HG02943 (cell line): ENCODE measurements at regions not wholly inside any gene's neighbourhood (a gene's known extent, or its start where the extent isn't known, plus 50 kb on each side); places are given as distances from the start of the nearest gene placed in this dataset.
"Not testable (repeated sequence)": the region's sequence is repeated elsewhere in the genome, so short reads cannot be mapped to it uniquely, and the experiment has no call there.

ENCODE experiments used
- ATAC-seq: cut with Tn5 transposase; IDR thresholded peaks from one replicate; pipeline ENCODE4 v1.9.1; 2021; ENCODE audit warnings: mild to moderate bottlenecking, low read depth, moderate library complexity; ENCODE audit not compliant: unreplicated experiment

GRCh38 chr5:128778474-128778873 lies 186.8 kb upstream of the SLC27A6 start:
- ATAC-seq, result no peak

GRCh38 chr5:128782446-128782845 lies 182.8 kb upstream of the SLC27A6 start:
- ATAC-seq, result no peak

GRCh38 chr5:128784726-128785125 lies 180.6 kb upstream of the SLC27A6 start:
- ATAC-seq, result no peak

GRCh38 chr5:128791312-128791711 lies 174.0 kb upstream of the SLC27A6 start:
- ATAC-seq, result no peak

DNA sequence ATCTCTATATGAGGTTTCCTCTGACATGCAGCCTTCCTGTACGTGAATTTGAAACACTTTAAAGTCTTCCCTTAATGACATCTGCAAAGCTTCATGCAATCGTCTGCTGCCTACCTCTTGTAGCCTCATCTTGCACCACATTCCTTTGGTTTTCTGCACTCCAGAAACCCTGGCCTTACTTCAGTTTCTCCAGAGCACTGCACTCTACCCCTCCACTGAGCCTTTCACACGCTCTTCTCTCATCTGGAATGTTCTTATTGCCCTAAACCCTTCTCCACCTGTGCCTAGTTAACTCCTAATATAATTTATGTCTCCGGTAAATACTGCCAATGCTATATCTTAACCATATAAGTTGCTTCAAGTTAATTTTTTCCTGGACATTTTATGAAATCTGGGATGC lies 168.8 kb upstream of the SLC27A6 start:
- ATAC-seq, result no peak

GRCh38 chr5:128798871-128799270 lies 166.4 kb upstream of the SLC27A6 start:
- no peak for ATAC-seq

- no peak for ATAC-seq
Observed at GRCh38 chr5:128799945-128800344, 165.3 kb upstream of the SLC27A6 start.

DNA sequence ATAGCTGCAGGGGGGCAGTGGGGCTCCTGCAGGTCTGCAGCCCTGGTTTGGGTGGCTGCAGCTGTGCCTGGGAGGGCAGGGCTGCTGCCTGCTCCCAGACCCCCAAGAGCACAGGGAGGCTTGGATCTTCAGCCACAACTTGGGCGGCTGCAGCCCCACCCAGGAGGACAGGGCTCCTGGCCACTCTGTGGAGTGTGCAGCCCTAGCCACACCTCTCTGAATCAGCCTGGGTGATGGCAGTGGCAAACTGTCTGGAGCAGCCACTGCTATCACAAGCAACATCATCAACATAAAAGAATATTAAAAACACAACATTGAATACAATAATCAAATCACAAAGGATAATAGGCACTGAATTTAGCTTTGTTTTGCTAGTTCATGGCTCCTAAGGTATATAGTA lies 164.9 kb upstream of the SLC27A6 start:
- no peak for ATAC-seq

- ATAC-seq, result no peak
Observed at GRCh38 chr5:128813317-128814070, 151.8 kb upstream of the SLC27A6 start.

DNA sequence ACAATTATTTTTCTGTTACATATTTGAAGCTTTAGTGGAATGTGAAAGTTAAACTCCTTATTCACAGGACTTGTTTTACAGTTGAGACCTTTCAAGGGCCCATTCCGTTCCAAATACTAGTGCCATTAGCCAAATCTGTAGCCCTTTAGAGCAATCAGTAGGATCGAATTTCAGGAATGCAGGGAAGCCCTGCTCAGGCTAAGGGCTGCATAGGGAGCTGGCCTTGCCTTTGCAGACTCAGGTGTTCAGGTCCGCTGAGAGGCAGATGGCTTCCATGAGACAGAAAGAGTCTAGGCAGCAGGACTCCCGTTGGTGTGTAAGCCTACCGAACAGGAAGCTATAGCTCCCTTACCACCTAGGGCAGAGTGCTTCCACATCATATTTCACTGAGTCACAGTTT lies 150.1 kb upstream of the SLC27A6 start:
- ATAC-seq, result no peak

GRCh38 chr5:128825826-128826225 lies 139.5 kb upstream of the SLC27A6 start:
- ATAC-seq, result no peak

GRCh38 chr5:128826275-128826674 lies 139.0 kb upstream of the SLC27A6 start:
- no peak for ATAC-seq

DNA sequence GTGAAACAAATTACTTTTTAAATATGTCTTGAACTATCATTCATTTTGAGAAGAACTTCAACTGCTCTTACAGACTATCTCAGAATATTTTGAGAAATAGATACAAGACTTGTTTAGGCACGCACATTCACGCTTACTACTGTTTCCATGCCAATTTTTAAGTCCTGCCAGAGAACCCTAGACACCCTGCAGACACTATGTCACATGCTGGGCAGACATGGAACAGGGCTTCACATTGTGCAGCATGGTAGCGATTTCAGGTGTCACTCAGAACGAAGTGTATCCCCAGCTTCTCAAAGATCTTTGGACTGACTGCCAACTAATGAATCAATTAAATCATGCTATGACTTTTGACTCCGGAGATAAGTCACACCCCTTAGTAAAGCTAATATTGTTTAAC lies 128.7 kb upstream of the SLC27A6 start:
- no peak for ATAC-seq

GRCh38 chr5:128838623-128839022 lies 126.7 kb upstream of the SLC27A6 start:
- ATAC-seq, result no peak

DNA sequence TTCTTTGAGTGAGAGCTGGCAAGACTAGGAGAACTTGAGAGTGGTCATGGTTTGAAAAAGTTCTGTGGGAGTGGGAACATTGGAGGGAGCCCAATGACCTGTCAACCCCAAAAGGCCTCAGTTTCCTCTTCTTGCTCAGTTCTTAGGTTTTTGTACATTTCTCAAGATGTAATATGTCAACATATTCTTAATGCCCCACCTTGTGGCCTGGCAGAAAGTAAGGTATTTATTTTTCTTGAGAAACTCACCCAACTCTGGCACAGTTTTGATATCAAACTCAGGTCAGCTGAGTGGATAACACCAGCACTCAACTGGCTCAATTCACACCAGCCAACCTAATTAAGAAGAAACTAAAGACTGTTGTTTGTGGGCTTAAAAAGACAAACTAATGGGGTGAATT lies 123.0 kb upstream of the SLC27A6 start:
- ATAC-seq, result no peak

DNA sequence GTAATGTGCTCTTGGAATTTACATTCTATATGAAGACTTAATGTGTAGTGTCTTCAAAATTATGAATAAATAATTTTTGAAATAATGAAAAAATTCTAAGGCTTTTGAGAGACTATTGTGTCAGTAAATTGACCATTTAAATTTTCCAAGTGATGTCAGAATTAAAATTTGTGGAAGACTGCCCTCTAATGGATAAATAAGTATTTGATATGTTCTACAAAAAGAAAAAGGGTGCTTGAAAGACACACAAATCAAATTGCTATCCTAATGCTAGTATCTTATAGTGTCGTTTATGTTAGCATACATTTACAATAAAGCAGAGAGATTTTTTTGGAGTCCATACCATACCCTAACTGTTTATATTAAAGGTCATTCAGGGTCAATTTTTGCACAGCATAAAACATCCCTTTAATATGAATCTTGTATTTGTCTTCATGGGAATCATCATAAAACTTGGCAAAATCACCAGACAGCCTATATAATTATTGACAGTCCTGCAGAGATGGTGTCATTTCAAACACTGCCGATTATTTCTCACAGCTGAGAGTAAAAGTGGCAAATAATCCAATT lies 120.8 kb upstream of the SLC27A6 start:
- ATAC-seq, result no peak

DNA sequence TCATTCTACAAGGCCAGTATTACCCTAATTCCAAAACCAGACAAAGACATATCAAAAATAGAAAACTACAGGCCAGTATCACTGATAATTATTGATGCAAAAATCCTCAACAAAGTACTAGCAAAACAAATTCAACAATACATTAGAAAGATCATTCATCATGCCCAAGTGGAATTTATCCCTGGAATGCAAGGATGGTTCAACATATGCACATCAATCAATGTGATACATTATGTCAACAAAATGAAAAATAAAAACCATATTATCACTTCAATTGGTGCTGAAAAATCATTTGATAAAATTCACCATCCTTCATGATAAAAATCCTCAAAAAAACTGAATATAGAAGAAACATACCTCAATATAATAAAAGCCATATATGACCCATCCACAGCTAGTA lies 115.2 kb upstream of the SLC27A6 start:
- no peak for ATAC-seq

DNA sequence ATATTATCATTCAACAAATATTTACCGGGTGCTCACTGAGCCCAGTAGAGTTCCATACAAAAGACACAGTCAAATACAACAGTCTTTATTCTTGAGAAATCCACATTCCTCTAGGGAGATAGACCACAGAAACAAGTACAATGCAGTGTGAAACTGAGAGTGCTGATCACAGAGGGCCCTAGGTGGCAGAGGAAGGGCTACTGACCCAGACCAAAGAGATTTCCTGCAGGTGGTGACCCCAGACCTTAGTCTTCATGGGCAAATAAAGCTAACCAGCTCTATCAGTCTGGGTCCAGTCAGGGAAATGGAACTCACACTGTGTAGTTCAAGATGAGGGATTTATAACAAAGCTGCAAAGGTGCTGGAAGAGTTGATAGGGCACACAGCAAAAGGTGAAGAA lies 110.4 kb upstream of the SLC27A6 start:
- no peak for ATAC-seq

DNA sequence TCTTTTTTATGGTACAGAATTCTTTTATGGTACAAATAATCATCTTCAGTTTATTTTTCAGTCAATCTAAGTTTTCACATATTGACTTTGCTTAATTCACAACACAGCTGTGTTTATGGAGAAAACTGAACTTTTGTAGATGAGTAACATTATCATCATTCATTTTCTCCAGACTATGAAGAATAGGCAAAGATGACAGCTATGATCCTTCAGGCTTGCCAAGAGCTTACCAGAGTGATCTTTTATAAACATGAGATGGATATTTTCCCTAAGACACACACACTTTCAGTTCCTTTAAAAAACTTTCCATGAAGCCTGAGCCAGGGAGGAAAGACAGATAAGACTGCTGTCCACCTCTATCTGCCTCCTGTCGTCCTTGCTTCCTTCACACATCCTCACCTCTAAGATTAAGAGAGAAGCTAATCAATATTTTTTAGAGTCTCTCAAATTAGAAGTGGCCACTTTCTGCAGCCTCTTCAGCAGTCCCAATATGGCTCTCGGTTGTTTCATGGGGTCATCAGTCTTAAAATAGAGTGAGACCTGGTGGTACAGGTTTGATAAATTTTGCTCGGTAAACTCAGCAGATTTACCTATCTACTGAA lies 108.1 kb upstream of the SLC27A6 start:
- no peak for ATAC-seq

DNA sequence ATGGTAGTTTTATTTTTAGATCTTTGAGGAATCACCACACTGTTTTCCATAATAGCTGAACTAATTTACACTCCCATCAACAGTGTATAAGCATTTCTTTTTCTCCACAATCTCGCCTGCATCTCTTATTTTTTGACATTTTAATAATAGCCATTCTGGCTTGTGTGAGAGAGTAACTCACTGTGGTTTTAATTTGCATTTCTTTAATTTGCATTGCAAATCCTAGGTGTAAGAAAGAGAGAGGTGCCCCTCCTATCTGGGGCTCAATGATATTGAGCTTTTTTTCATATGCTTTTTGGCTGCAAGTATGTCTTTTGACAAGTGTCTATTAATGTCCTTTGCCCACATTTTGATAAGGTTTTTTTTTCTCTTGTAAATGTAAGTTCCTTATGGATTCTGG lies 106.3 kb upstream of the SLC27A6 start:
- no peak for ATAC-seq

DNA sequence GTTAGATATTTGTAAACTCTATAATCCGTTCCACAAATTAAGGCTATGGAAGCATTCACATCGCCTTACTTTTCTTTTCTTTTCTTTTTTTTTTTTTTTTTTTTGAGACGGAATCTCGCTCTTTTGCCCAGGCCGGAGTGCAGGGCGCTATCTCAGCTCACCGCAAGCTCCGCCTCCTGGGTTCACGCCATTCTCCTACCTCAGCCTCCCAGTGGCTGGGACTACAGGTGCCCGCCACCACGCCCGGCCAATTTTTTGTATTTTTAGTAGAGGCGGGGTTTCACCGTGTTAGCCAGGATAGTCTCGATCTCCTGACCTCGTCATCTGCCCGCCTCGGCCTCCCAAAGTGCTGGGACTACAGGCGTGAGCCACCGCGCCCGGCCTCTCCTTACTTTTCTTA lies 104.1 kb upstream of the SLC27A6 start:
- ATAC-seq, result not testable (repeated sequence)

DNA sequence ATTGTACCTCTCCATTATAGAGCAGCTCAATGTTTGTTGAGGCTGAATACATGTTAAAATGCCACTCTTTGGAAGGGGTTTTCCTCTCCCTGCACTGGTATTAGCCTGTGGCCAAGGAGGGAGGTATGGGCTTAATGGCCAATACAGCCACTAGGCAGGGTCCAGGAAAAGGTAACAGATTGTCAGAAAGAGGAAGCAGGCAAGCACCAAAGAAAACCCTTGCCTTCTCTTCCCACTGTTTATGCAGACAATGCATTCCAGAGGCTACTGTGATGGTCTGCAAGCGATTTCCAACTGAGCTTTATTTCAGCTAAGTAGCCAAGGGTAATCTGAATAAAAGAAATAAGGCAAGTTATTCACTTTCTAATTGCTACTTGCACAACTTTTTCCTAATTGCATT lies 95.3 kb upstream of the SLC27A6 start:
- no peak for ATAC-seq
